OCI-LY3 (cell line): ENCODE measurements at regions not wholly inside any gene's neighbourhood (a gene's known extent, or its start where the extent isn't known, plus 50 kb on each side); places are given as distances from the start of the nearest gene placed in this dataset.

Experiments used
- H2AFZ ChIP-seq: fragments of 200-600, 300-600 bp; shearing (Covaris generic); 2 replicates; pipeline ENCODE4 v1.6.0; 2014; ENCODE audit warnings: antibody characterized with exemption, low read depth, low read length
- H3K27ac ChIP-seq: fragments of 200-600, 300-600 bp; sonication (generic); 2 replicates; pipeline ENCODE4 v1.5.1; 2014; ENCODE audit warnings: mild to moderate bottlenecking, low read length, moderate library complexity, mixed read lengths
- H3K27me3 ChIP-seq: fragments of 200-600, 300-600 bp; sonication (generic); 2 replicates; pipeline ENCODE4 v1.6.1; 2014; ENCODE audit warnings: low read depth, low read length, mixed read lengths
- H3K36me3 ChIP-seq: fragments of 200-600, 300-600 bp; sonication (generic); replicated peaks from 2 replicates; pipeline ENCODE3; 2014; ENCODE audit warnings: low read depth, low read length, mixed read lengths
- H3K4me1 ChIP-seq: fragments of 300-600, 200-600 bp; sonication (generic); 2 replicates; pipeline ENCODE4 v1.6.1; 2014; ENCODE audit warnings: low read length, mixed read lengths
- H3K4me2 ChIP-seq: fragments of 200-600, 300-600 bp; sonication (generic); 2 replicates; pipeline ENCODE4 v1.6.1; 2014; ENCODE audit warnings: low read length, mixed read lengths
- H3K4me3 ChIP-seq: fragments of 300-600, 200-600 bp; sonication (generic); 2 replicates; pipeline ENCODE4 v1.5.1; 2014; ENCODE audit warnings: antibody characterized with exemption, mild to moderate bottlenecking, low read length, moderate library complexity
- H3K79me2 ChIP-seq: fragments of 300-600, 200-600 bp; shearing (Covaris generic); 2 replicates; pipeline ENCODE4 v1.6.1; 2014; ENCODE audit warnings: mild to moderate bottlenecking, low read length, mixed read lengths
- H3K9ac ChIP-seq: fragments of 300-600, 200-600 bp; shearing (Covaris generic); 2 replicates; pipeline ENCODE4 v1.6.0; 2014; ENCODE audit warnings: mild to moderate bottlenecking, low read length, moderate library complexity
- H3K9me3 ChIP-seq: fragments of 200-600, 300-600 bp; shearing (Covaris generic); 2 replicates; pipeline ENCODE4 v1.6.1; 2014; ENCODE audit warnings: low read length, mixed read lengths; ENCODE audit not compliant: insufficient read depth
- H4K20me1 ChIP-seq: fragments of 200-600, 300-600 bp; sonication (generic); 2 replicates; pipeline ENCODE4 v1.6.1; 2016; ENCODE audit warnings: low read length, mixed read lengths; ENCODE audit not compliant: insufficient read depth
- CTCF ChIP-seq: fragments of 200-600, 300-600 bp; sonication (generic); IDR thresholded peaks from 2 replicates; pipeline ENCODE4 v1.5.1; 2014; ENCODE audit warnings: antibody characterized with exemption, low read length, low read depth
- EZH2phosphoT487 ChIP-seq: fragments of 200-600 bp; shearing (Covaris generic); IDR thresholded peaks from 2 replicates; pipeline ENCODE4 v1.6.1; 2018; ENCODE audit warnings: antibody characterized with exemption, mixed run types, low read depth

GRCh38 chr3:18036450-18036815 is 294.0 kb upstream of the TBC1D5 start:
- H3K9me3 ChIP-seq = no peaks in the 10 kb centered on the region; the same call in 1 of the 2 replicates
- H3K27ac ChIP-seq = no peak overlapping the region
- H3K9ac ChIP-seq = no peak overlapping the region
- no peaks in the 10 kb centered on the region for H3K36me3 ChIP-seq
- H3K27me3 ChIP-seq = 0 out of 2 replicates have a peak, but pooled peaks cover 3% of the 10 kb centered on the region
- no peak overlapping the region for H3K4me3 ChIP-seq
- H2AFZ ChIP-seq = no peak overlapping the region
- peaks cover 9% of the 10 kb centered on the region for H3K4me1 ChIP-seq
- TF ChIP-seq CTCF (no peak), EZH2phosphoT487 (no peak)
- H3K79me2 ChIP-seq = no peaks in the 10 kb centered on the region
- H4K20me1 ChIP-seq = no peaks in the 10 kb centered on the region
- no peak overlapping the region for H3K4me2 ChIP-seq

- Histone ChIP-seq H3K36me3 (no peaks in the 10 kb centered on the region), H4K20me1 (no peaks in the 10 kb centered on the region), H3K27ac (no peak overlapping the region), H3K79me2 (no peaks in the 10 kb centered on the region), H3K4me3 (no peak overlapping the region), H3K4me2 (no peak overlapping the region), H2AFZ (no peak overlapping the region), H3K9ac (no peak overlapping the region), H3K9me3 (no peaks in the 10 kb centered on the region; the same call in 1 of the 2 replicates), H3K4me1 (peaks cover 9% of the 10 kb centered on the region), H3K27me3 (no peaks in the 10 kb centered on the region)
- TF ChIP-seq CTCF = no peak
- no peak for TF ChIP-seq EZH2phosphoT487
Observed at GRCh38 chr3:18035641-18036449, 293.4 kb upstream of the TBC1D5 start.

GRCh38 chr3:18033581-18034108 is 291.2 kb upstream of the TBC1D5 start:
- no peak overlapping the region for H3K4me2 ChIP-seq
- peaks cover 9% of the 10 kb centered on the region for H3K4me1 ChIP-seq
- no peaks in the 10 kb centered on the region for H3K9me3 ChIP-seq
- no peaks in the 10 kb centered on the region for H4K20me1 ChIP-seq
- no peaks in the 10 kb centered on the region for H3K27me3 ChIP-seq
- TF ChIP-seq EZH2phosphoT487 (no peak), CTCF (no peak)
- no peak overlapping the region for H2AFZ ChIP-seq
- H3K79me2 ChIP-seq = no peaks in the 10 kb centered on the region
- H3K36me3 ChIP-seq = no peaks in the 10 kb centered on the region
- H3K27ac ChIP-seq = no peak overlapping the region
- no peak overlapping the region for H3K9ac ChIP-seq
- no peak overlapping the region for H3K4me3 ChIP-seq

GRCh38 chr3:18030371-18030870 is 288.0 kb upstream of the TBC1D5 start:
- Histone ChIP-seq H3K9me3 (no peaks in the 10 kb centered on the region), H3K4me1 (no peaks in the 10 kb centered on the region), H3K27me3 (no peaks in the 10 kb centered on the region), H3K27ac (no peak overlapping the region), H3K79me2 (no peaks in the 10 kb centered on the region), H3K4me2 (no peak overlapping the region), H3K9ac (no peak overlapping the region), H3K4me3 (no peak overlapping the region), H2AFZ (no peak overlapping the region), H3K36me3 (no peaks in the 10 kb centered on the region), H4K20me1 (no peaks in the 10 kb centered on the region)
- TF ChIP-seq CTCF (no peak), EZH2phosphoT487 (no peak)
